A673 (cell line): ENCODE measurements at regions not wholly inside any gene's neighbourhood (a gene's known extent, or its start where the extent isn't known, plus 50 kb on each side); places are given as distances from the start of the nearest gene placed in this dataset.

Source experiments
- BruUV-seq: library from RNA; stranded (reverse); fragments of 400-500 nt; replicated peaks from 2 replicates; lab custom pipeline; 2021; lab: Mats Ljungman, UMichigan
- CTCF ChIA-PET: fragments of 300-600 bp; sonication (Branson Sonifier 250); formaldehyde crosslinking; loops from one replicate; lab custom pipeline; 2022; ENCODE audit warnings: antibody characterized with exemption; lab: Charles Lee
- POLR2A ChIA-PET: fragments of 300-600 bp; sonication (Branson Sonifier 250); formaldehyde crosslinking; loops from one replicate; lab custom pipeline; 2022; ENCODE audit warnings: antibody characterized with exemption; ENCODE audit not compliant: low non-redundant PET; lab: Charles Lee
- DNase-seq: peaks from one replicate; pipeline ENCODE4 v3.0.0-alpha.2; 2015; ENCODE audit warnings: low spot score
- H3K27ac ChIP-seq: fragments of 200-600 bp; sonication (generic); 2 replicates; pipeline ENCODE4 v1.5.1; 2016; ENCODE audit warnings: mixed run types, low read depth, mild to moderate bottlenecking, mixed read lengths, antibody characterized with exemption, low read length; ENCODE audit not compliant: poor library complexity, severe bottlenecking
- H3K27me3 ChIP-seq: fragments of 200-600 bp; sonication (generic); replicated peaks from 2 replicates; pipeline ENCODE4 v1.6.1; 2017; ENCODE audit warnings: mixed run types, low read depth, mild to moderate bottlenecking, mixed read lengths, antibody characterized with exemption, low read length; ENCODE audit not compliant: insufficient read depth, poor library complexity
- H3K36me3 ChIP-seq: fragments of 200-600 bp; sonication (generic); 2 replicates; pipeline ENCODE4 v1.6.1; 2016; ENCODE audit warnings: mixed run types, mild to moderate bottlenecking, mixed read lengths, antibody characterized with exemption, low read length; ENCODE audit not compliant: insufficient read depth, poor library complexity, severe bottlenecking
- H3K4me1 ChIP-seq: fragments of 200-600 bp; sonication (generic); 2 replicates; pipeline ENCODE4 v1.6.1; 2017; ENCODE audit warnings: mixed run types, mild to moderate bottlenecking, mixed read lengths, antibody characterized with exemption, low read length; ENCODE audit not compliant: insufficient read depth, poor library complexity, severe bottlenecking
- H3K4me3 ChIP-seq: fragments of 200-600 bp; sonication (generic); 2 replicates; pipeline ENCODE4 v1.5.1; 2016; ENCODE audit warnings: low read depth, mixed run types, mild to moderate bottlenecking, mixed read lengths, low read length; ENCODE audit not compliant: poor library complexity, severe bottlenecking
- H3K9me3 ChIP-seq: fragments of 200-600 bp; sonication (generic); 2 replicates; pipeline ENCODE4 v1.6.1; 2016; ENCODE audit warnings: mixed run types, low read depth, mild to moderate bottlenecking, mixed read lengths, antibody characterized with exemption, low read length; ENCODE audit not compliant: poor library complexity, severe bottlenecking
- CTCF ChIP-seq: fragments of 300-800, 200-600 bp; sonication (generic); conservative IDR thresholded peaks from 2 replicates; pipeline ENCODE4 v1.5.1; 2017; ENCODE audit warnings: low read depth, mild to moderate bottlenecking, antibody characterized with exemption, low read length, moderate library complexity, mixed read lengths
- EZH2 ChIP-seq: fragments of 200-600 bp; sonication (generic); IDR thresholded peaks from 2 replicates; pipeline ENCODE4 v1.6.1; 2017; ENCODE audit warnings: borderline replicate concordance, low read depth, mild to moderate bottlenecking, mixed read lengths, antibody characterized with exemption, low read length; ENCODE audit not compliant: poor library complexity, severe bottlenecking
- intact Hi-C: fragments of 100-400 bp; cut with micrococcal nuclease; formaldehyde crosslinking; loops from one replicate; pipeline ENCODE4 v1.10.0; 2022; ENCODE audit not compliant: unreplicated experiment

DNA sequence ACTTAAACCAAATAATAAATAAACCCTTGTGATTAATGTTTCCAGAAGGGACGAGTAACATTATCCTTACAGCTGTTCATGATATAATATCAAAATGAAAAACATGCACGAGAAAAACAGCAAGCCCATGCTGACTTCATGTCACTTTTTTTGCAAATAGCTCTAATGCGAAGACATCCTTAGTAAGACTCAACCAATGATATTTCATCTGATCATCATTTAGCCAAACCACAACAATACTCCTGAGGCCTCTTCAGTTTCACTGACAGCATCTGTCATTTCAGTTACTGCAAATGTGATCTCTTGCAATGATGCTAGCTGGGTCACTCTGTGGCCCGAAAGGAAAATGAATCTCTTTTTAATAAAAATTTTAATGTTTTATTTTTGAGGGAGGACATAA lies 74.0 kb downstream of the POLR2M start:
- no peak for DNase-seq
- ChIA-PET POLR2A (no interaction called here), CTCF (no interaction called here)
- H3K27me3 ChIP-seq: no peaks in the 10 kb centered on the region
- no peaks in the 10 kb centered on the region for H3K4me1 ChIP-seq
- no peaks in the 10 kb centered on the region for H3K36me3 ChIP-seq
- no peaks in the 10 kb centered on the region for H3K9me3 ChIP-seq
- BruUV-seq: no TSS peak
- H3K27ac ChIP-seq: no peak overlapping the region
- TF ChIP-seq EZH2 (no peak), CTCF (no peak)
- H3K4me3 ChIP-seq: no peak overlapping the region
- intact Hi-C loops: no loop called here

GRCh38 chr15:57782731-57783130 lies 76.2 kb downstream of the POLR2M start:
- Histone ChIP-seq H3K4me3 (no peak overlapping the region), H3K4me1 (no peaks in the 10 kb centered on the region), H3K36me3 (no peaks in the 10 kb centered on the region), H3K9me3 (no peaks in the 10 kb centered on the region), H3K27ac (no peak overlapping the region), H3K27me3 (no peaks in the 10 kb centered on the region)
- BruUV-seq: no TSS peak
- no peak for DNase-seq
- intact Hi-C loops: no loop called here
- CTCF ChIA-PET: interaction anchor here (0.6 kb wide), 1 partner anchor 52 kb away, joined by 4 read pairs; no protein-coding TSS in a partner anchor
- TF ChIP-seq EZH2 (no peak), CTCF (no peak)
- POLR2A ChIA-PET: no interaction called here

DNA sequence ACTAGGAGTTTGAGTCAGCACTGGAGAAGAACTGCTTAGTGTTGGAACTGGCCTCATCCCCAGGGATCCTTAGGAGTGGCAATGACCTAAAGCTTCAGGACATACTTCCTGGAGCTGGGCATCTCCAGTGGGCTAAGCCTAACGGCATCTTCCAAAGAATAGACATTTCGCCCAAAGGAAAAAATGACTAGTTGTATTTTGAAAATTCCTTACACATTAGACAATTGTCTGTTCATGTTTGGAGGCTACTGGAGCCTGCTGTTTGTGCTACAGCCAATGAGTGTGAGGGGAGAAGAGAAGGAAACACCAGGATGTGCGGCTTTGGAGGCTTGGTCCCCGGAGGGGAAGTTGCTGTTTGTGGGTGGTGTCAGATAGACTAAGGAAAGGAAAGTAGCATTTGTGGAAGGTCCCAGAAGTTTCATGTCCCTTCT lies 77.6 kb downstream of the POLR2M start:
- POLR2A ChIA-PET: no interaction called here
- no peaks in the 10 kb centered on the region for H3K36me3 ChIP-seq
- peak; percentile 15 for DNase-seq
- H3K9me3 ChIP-seq: no peaks in the 10 kb centered on the region
- intact Hi-C loops: no loop called here
- CTCF ChIA-PET: no interaction called here
- H3K27ac ChIP-seq: no peak overlapping the region
- H3K4me1 ChIP-seq: peaks cover 5% of the 10 kb centered on the region
- TF ChIP-seq EZH2 (no peak), CTCF (no peak)
- no TSS peak for BruUV-seq
- H3K27me3 ChIP-seq: no peaks in the 10 kb centered on the region
- no peak overlapping the region for H3K4me3 ChIP-seq
